ENCODE measurements at regions not wholly inside any gene's neighbourhood (a gene's known extent, or its start where the extent isn't known, plus 50 kb on each side); places are given as distances from the start of the nearest gene placed in this dataset.

DNA sequence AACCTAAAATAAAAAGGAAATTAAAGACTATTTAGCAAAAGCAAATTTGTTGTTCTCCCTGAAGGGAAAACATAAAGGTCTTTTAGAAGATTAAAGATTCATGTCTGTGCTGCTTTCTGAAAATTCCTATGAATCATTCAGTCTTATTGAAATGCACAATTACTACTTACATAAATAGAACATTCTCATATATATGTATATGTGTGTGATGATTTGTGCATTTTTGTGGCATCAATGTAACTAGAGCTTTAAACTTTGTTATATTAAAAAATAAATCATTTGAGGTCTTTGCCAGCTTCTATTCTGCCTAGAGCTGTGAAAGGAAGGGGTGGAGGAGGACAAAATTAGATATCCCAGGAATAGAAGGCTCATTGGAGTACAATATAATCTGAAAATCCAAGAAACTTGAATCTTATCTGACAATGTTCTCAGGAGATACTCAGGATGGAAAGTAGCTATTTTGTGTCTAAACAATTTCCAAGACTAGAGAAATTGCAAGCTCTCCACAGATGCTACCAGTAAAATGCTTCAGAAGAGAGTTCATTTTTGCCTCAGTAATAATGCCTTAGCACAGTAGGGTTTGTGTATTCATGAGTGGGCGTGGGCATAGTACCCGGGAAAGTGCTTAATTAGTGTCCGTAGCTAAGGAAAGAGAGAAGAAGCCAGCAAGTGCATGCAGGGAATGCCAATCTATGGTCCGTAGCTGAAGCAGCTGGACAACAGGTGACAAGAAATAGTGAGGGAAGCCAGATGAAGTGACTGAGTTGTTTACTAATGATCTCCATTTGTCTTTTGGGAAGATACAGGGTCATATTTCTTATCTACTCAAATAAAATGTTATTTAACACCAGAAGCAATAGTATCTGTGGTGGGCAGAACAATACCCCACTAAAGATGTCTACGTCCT lies 395.5 kb upstream of the NBEA start:
- Mint-ChIP-seq H3K27ac (no peak overlapping the region), H3K27me3 (no peaks in the 10 kb centered on the region), H3K4me3 (no peak overlapping the region), H3K9me3 (no peaks in the 10 kb centered on the region), H3K4me1 (no peaks in the 10 kb centered on the region), H3K36me3 (ENCODE audit: low read depth) (no peaks in the 10 kb centered on the region)
- ATAC-seq (replicated peaks) = no peak

- H3K36me3 Mint-ChIP-seq (ENCODE audit: low read depth) = no peaks in the 10 kb centered on the region
- ATAC-seq (replicated peaks) = no peak
- H3K27me3 Mint-ChIP-seq = no peaks in the 10 kb centered on the region
- no peak overlapping the region for H3K4me3 Mint-ChIP-seq
- no peak overlapping the region for H3K27ac Mint-ChIP-seq
- no peaks in the 10 kb centered on the region for H3K9me3 Mint-ChIP-seq
- H3K4me1 Mint-ChIP-seq = no peaks in the 10 kb centered on the region
Observed at GRCh38 chr13:34547929-34548328, 394.1 kb upstream of the NBEA start.

- no peaks in the 10 kb centered on the region for H3K36me3 Mint-ChIP-seq (ENCODE audit: low read depth)
- H3K9me3 Mint-ChIP-seq = peaks cover 3% of the 10 kb centered on the region
- no peak overlapping the region for H3K27ac Mint-ChIP-seq
- no peaks in the 10 kb centered on the region for H3K4me1 Mint-ChIP-seq
- H3K4me3 Mint-ChIP-seq = no peak overlapping the region
- H3K27me3 Mint-ChIP-seq = peaks cover 4% of the 10 kb centered on the region
- ATAC-seq (replicated peaks) = no peak
Observed at GRCh38 chr13:34553376-34553775, 388.7 kb upstream of the NBEA start.

GRCh38 chr13:34555988-34556387 lies 386.1 kb upstream of the NBEA start:
- H3K4me1 Mint-ChIP-seq = no peaks in the 10 kb centered on the region
- H3K4me3 Mint-ChIP-seq = no peak overlapping the region
- no peak overlapping the region for H3K27ac Mint-ChIP-seq
- peaks cover 4% of the 10 kb centered on the region for H3K27me3 Mint-ChIP-seq
- no peaks in the 10 kb centered on the region for H3K36me3 Mint-ChIP-seq (ENCODE audit: low read depth)
- peaks cover 3% of the 10 kb centered on the region for H3K9me3 Mint-ChIP-seq
- no peak for ATAC-seq (replicated peaks)

- Mint-ChIP-seq H3K27ac (no peak overlapping the region), H3K9me3 (peaks cover 7% of the 10 kb centered on the region), H3K27me3 (peaks cover 8% of the 10 kb centered on the region), H3K36me3 (ENCODE audit: low read depth) (no peaks in the 10 kb centered on the region), H3K4me3 (no peak overlapping the region), H3K4me1 (no peaks in the 10 kb centered on the region)
- no peak for ATAC-seq (replicated peaks)
Observed at GRCh38 chr13:34561033-34561432, 381.0 kb upstream of the NBEA start.

DNA sequence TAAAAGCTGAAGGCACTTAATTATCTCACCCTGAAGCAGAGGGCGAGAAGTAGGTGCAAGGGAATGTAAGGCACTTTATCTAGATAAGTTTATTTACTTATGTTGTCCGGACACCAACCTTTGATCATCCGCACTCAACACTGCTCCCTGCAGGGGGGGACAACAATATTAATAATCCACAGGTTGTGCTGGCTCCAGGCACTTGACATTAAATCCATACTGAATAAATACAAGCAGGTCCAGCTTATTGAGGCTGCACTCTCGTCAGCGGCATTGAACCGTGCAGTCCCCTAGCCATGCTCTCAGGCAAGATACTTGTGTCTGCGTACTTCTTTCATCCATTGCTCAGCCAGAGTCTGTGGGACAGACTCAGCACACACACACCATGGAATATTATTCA lies 374.5 kb upstream of the NBEA start:
- peaks cover under 1% of the 10 kb centered on the region for H3K27me3 Mint-ChIP-seq
- H3K36me3 Mint-ChIP-seq (ENCODE audit: low read depth) = no peaks in the 10 kb centered on the region
- H3K9me3 Mint-ChIP-seq = peaks cover under 1% of the 10 kb centered on the region
- H3K4me3 Mint-ChIP-seq = no peak overlapping the region
- no peak overlapping the region for H3K27ac Mint-ChIP-seq
- no peak for ATAC-seq (replicated peaks)
- H3K4me1 Mint-ChIP-seq = no peaks in the 10 kb centered on the region

DNA sequence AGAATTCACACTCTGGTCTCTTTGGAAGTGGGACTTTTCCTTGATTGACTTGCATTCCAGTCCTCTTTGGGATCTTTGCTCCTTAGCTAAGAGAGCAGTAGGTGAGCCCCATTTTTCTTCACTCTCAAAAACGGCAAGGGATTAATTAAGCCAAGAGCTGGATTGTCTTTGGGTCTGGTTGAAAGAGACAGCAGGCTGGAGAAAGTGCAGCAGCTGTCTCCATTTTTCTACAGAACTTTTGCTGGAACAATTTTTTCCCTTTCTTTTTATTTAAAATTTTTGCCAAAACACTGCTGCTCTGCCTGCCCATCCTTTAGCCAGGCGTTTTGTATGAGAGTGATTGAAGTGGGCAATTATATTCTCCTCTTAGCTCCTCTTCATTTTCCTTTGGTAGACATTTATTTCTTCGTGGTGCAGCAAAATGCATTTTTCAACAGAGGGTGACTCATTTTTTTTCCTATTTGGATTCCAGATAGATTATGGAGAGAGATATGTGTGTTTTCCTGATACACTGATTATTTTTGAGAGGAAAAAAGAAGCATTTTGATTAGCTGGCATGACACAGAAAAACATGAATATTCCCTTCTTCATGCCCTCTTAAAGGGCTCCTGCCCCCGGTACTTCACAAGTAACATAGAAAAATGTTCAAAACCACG lies 371.2 kb upstream of the NBEA start:
- no peak overlapping the region for H3K27ac Mint-ChIP-seq
- no peaks in the 10 kb centered on the region for H3K9me3 Mint-ChIP-seq
- H3K27me3 Mint-ChIP-seq = no peaks in the 10 kb centered on the region
- no peak overlapping the region for H3K4me3 Mint-ChIP-seq
- no peaks in the 10 kb centered on the region for H3K36me3 Mint-ChIP-seq (ENCODE audit: low read depth)
- no peaks in the 10 kb centered on the region for H3K4me1 Mint-ChIP-seq
- ATAC-seq (replicated peaks) = no peak

DNA sequence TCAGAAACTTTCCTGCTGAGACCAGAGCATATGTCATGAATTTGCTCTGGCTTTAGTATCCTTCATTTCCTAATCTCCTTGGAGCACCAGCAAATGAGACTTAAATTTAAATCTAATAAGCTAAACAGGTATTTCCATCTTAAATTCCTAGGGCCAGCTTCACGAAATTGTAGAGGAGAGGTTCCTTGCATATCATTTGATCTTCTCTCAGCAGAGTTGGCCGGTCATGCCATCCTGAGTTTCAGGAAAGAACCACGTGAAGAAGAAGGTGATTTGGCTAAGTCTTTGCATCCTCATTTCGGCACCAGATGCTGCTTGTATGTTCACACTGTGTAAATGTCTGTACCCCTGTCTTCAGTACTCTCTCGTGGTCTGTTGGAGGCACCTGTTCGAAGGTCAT lies 370.4 kb upstream of the NBEA start:
- no peak for ATAC-seq (replicated peaks)
- H3K4me3 Mint-ChIP-seq = no peak overlapping the region

GRCh38 chr13:34577051-34577450 lies 365.0 kb upstream of the NBEA start:
- no peaks in the 10 kb centered on the region for H3K9me3 Mint-ChIP-seq
- H3K27ac Mint-ChIP-seq = no peak overlapping the region
- H3K4me1 Mint-ChIP-seq = no peaks in the 10 kb centered on the region
- no peaks in the 10 kb centered on the region for H3K27me3 Mint-ChIP-seq
- no peak for ATAC-seq (replicated peaks)
- no peaks in the 10 kb centered on the region for H3K36me3 Mint-ChIP-seq (ENCODE audit: low read depth)
- no peak overlapping the region for H3K4me3 Mint-ChIP-seq

More for the DNA sequence above, 370.4 kb upstream of the NBEA start:
- Mint-ChIP-seq H3K27ac (no peak overlapping the region), H3K9me3 (no peaks in the 10 kb centered on the region), H3K36me3 (ENCODE audit: low read depth) (no peaks in the 10 kb centered on the region), H3K4me1 (no peaks in the 10 kb centered on the region), H3K27me3 (no peaks in the 10 kb centered on the region)

GRCh38 chr13:34578471-34578870 lies 363.6 kb upstream of the NBEA start:
- Mint-ChIP-seq H3K9me3 (peaks cover 3% of the 10 kb centered on the region), H3K27me3 (peaks cover 3% of the 10 kb centered on the region), H3K4me1 (no peaks in the 10 kb centered on the region), H3K36me3 (ENCODE audit: low read depth) (no peaks in the 10 kb centered on the region), H3K27ac (no peak overlapping the region), H3K4me3 (no peak overlapping the region)
- ATAC-seq (replicated peaks) = no peak

GRCh38 chr13:34578917-34579316 lies 363.2 kb upstream of the NBEA start:
- Mint-ChIP-seq H3K4me3 (no peak overlapping the region), H3K36me3 (ENCODE audit: low read depth) (no peaks in the 10 kb centered on the region), H3K27me3 (peaks cover 3% of the 10 kb centered on the region), H3K27ac (no peak overlapping the region), H3K4me1 (no peaks in the 10 kb centered on the region), H3K9me3 (peaks cover 3% of the 10 kb centered on the region)
- no peak for ATAC-seq (replicated peaks)

- H3K4me3 Mint-ChIP-seq = no peak overlapping the region
- no peaks in the 10 kb centered on the region for H3K36me3 Mint-ChIP-seq (ENCODE audit: low read depth)
- H3K27ac Mint-ChIP-seq = no peak overlapping the region
- no peaks in the 10 kb centered on the region for H3K4me1 Mint-ChIP-seq
- peaks cover 3% of the 10 kb centered on the region for H3K27me3 Mint-ChIP-seq
- peaks cover 3% of the 10 kb centered on the region for H3K9me3 Mint-ChIP-seq
- no peak for ATAC-seq (replicated peaks)
Observed at GRCh38 chr13:34583181-34583580, 358.9 kb upstream of the NBEA start.

DNA sequence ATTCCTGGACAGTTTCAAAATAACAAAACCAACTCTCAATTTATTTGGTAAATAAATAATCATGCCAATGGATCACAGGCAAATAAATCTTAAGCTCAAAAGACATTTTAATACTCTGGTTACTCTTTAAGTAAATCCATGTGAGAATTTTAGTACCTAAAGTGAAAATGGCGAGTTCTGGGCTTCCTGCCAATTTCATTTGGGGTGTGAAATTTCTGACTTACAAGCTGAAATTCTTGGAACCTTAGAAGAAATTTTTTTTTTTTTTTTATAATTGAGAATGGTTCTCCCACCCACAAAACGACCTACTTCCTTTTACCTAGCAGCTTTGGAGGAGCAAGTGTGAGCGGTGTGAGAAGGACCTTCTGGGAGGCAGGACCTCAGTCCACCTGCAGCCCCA lies 354.5 kb upstream of the NBEA start:
- H3K27me3 Mint-ChIP-seq = peaks cover 5% of the 10 kb centered on the region
- H3K4me3 Mint-ChIP-seq = no peak overlapping the region
- H3K4me1 Mint-ChIP-seq = no peaks in the 10 kb centered on the region
- peaks cover 5% of the 10 kb centered on the region for H3K9me3 Mint-ChIP-seq
- no peak for ATAC-seq (replicated peaks)
- H3K27ac Mint-ChIP-seq = no peak overlapping the region
- H3K36me3 Mint-ChIP-seq (ENCODE audit: low read depth) = no peaks in the 10 kb centered on the region

GRCh38 chr13:34588362-34588761 lies 353.7 kb upstream of the NBEA start:
- Mint-ChIP-seq H3K27ac (no peak overlapping the region), H3K36me3 (ENCODE audit: low read depth) (no peaks in the 10 kb centered on the region), H3K27me3 (peaks cover 3% of the 10 kb centered on the region), H3K9me3 (peaks cover 3% of the 10 kb centered on the region), H3K4me1 (no peaks in the 10 kb centered on the region), H3K4me3 (no peak overlapping the region)
- no peak for ATAC-seq (replicated peaks)

- Mint-ChIP-seq H3K9me3 (peaks cover 3% of the 10 kb centered on the region), H3K4me3 (no peak overlapping the region), H3K4me1 (no peaks in the 10 kb centered on the region), H3K27me3 (peaks cover 3% of the 10 kb centered on the region), H3K27ac (no peak overlapping the region), H3K36me3 (ENCODE audit: low read depth) (no peaks in the 10 kb centered on the region)
- no peak for ATAC-seq (replicated peaks)
Observed at GRCh38 chr13:34589581-34589980, 352.5 kb upstream of the NBEA start.
